ENCODE measurements at regions not wholly inside any gene's neighbourhood (a gene's known extent, or its start where the extent isn't known, plus 50 kb on each side); places are given as distances from the start of the nearest gene placed in this dataset.

GRCh38 chr4:96139251-96139929 is 299.5 kb downstream of the PDHA2 start:
- ATAC-seq (ENCODE audit: low FRiP score), result no peak
- TF ChIP-seq CTCF (IDR thresholded peaks at IDR 0.05), result no peak

GRCh38 chr4:96145601-96146000 is 305.7 kb downstream of the PDHA2 start:
- DNase-seq (ENCODE audit: low spot score) (no peak), ATAC-seq (ENCODE audit: low FRiP score) (no peak)
- TF ChIP-seq CTCF (IDR thresholded peaks at IDR 0.05), result no peak

More at GRCh38 chr4:96139251-96139929, 299.5 kb downstream of the PDHA2 start:
- DNase-seq (ENCODE audit: low spot score), result no peak

- ATAC-seq (ENCODE audit: low FRiP score) (no peak), DNase-seq (ENCODE audit: low spot score) (no peak)
- no peak for TF ChIP-seq CTCF (IDR thresholded peaks at IDR 0.05)
Measured at GRCh38 chr4:96146686-96147085, 306.8 kb downstream of the PDHA2 start.

GRCh38 chr4:96149894-96150293 is 310.0 kb downstream of the PDHA2 start:
- ATAC-seq (ENCODE audit: low FRiP score), result no peak
- no peak for TF ChIP-seq CTCF (IDR thresholded peaks at IDR 0.05)
- DNase-seq (ENCODE audit: low spot score), result no peak

- ATAC-seq (ENCODE audit: low FRiP score), result no peak
- TF ChIP-seq CTCF (IDR thresholded peaks at IDR 0.05), result no peak
Measured at GRCh38 chr4:96150466-96150865, 310.6 kb downstream of the PDHA2 start.

GRCh38 chr4:96152824-96153223 is 312.9 kb downstream of the PDHA2 start:
- ATAC-seq (ENCODE audit: low FRiP score), result no peak
- TF ChIP-seq CTCF (IDR thresholded peaks at IDR 0.05), result no peak
- no peak for DNase-seq (ENCODE audit: low spot score)

More at GRCh38 chr4:96150466-96150865, 310.6 kb downstream of the PDHA2 start:
- DNase-seq (ENCODE audit: low spot score), result no peak

- ATAC-seq (ENCODE audit: low FRiP score) (no peak), DNase-seq (ENCODE audit: low spot score) (no peak)
- TF ChIP-seq CTCF (IDR thresholded peaks at IDR 0.05), result no peak
Measured at GRCh38 chr4:96154676-96155075, 314.8 kb downstream of the PDHA2 start.

Data from omental fat pad (tissue), 3 donors.